Lung (tissue), 11 donors: ENCODE measurements at regions not wholly inside any gene's neighbourhood (a gene's known extent, or its start where the extent isn't known, plus 50 kb on each side); places are given as distances from the start of the nearest gene placed in this dataset.
A peak's percentile ranks its signal among the peaks of the same experiment; 100 is the strongest.

Experiments
- ATAC-seq: fragments of 200-7000 bp; cut with Tn5 transposase; one replicate; pipeline ENCODE4 v1.9.1; 2020; ENCODE audit warnings: moderate number of reproducible peaks; ENCODE audit not compliant: insufficient read depth, low FRiP score
- DNase-seq, 3 donors: peaks; one replicate each; pipeline ENCODE4 v3.0.0-alpha.2; 2013 to 2017
- H3K27ac ChIP-seq, 2 donors: one replicate each; pipeline ENCODE4 v1.5.1; 2013; ENCODE audit warnings: mild to moderate bottlenecking in 2 of 2, moderate library complexity in 2 of 2, control low read depth in 1 of 2, inconsistent platforms in 1 of 2, low read depth in 1 of 2, low read length in 1 of 2
- H3K27me3 ChIP-seq, 3 donors: one replicate each; pipeline ENCODE4 v1.5.1; 2013; ENCODE audit warnings: low read length in 2 of 3; ENCODE audit not compliant: control insufficient read depth in 3 of 3, insufficient read depth in 3 of 3
- H3K36me3 ChIP-seq, 4 donors: one replicate each; pipeline ENCODE4 v1.5.1; 2013; ENCODE audit warnings: low read length in 4 of 4, mild to moderate bottlenecking in 1 of 4, moderate library complexity in 1 of 4; ENCODE audit not compliant: control insufficient read depth in 4 of 4, insufficient read depth in 4 of 4
- H3K4me1 ChIP-seq, 5 donors: one replicate each; pipeline ENCODE4 v1.5.1; 2013; ENCODE audit warnings: low read length in 5 of 5, mild to moderate bottlenecking in 2 of 5, moderate library complexity in 1 of 5; ENCODE audit not compliant: control insufficient read depth in 5 of 5, insufficient read depth in 5 of 5
- H3K4me3 ChIP-seq: one replicate; pipeline ENCODE4 v1.5.1; 2013; ENCODE audit warnings: mild to moderate bottlenecking, control low read depth, moderate library complexity
- H3K9ac ChIP-seq, 2 donors: one replicate each; pipeline ENCODE4 v1.5.1; 2013; ENCODE audit warnings: low read length in 2 of 2, control low read depth in 1 of 2; ENCODE audit not compliant: insufficient read depth in 1 of 2
- H3K9me3 ChIP-seq, 4 donors: one replicate each; pipeline ENCODE4 v1.5.1; 2013; ENCODE audit warnings: low read length in 3 of 4, mild to moderate bottlenecking in 1 of 4, moderate library complexity in 1 of 4; ENCODE audit not compliant: control insufficient read depth in 4 of 4, insufficient read depth in 3 of 4
- CTCF ChIP-seq: IDR thresholded peaks from 2 replicates; pipeline ENCODE4 v1.5.1; 2012; ENCODE audit warnings: mild to moderate bottlenecking; ENCODE audit errors: control extremely low read depth, extremely low read depth
- WGBS, 2 donors: extraction: QIAGEN DNeasy Blood & Tissue Kit; methylation state at CpG; one replicate each; pipeline ENCODE4 v1.1.7; 2013; 5-methylcytosine and 5-hydroxymethylcytosine counted together
- donor health status: control.
- donor health status: control.
- donor health status: Bipolar disorder and iron deficiency.
- donor health status: healthy.
- donor health status: DM: yes; HTN: yes; CAD: no.

- H3K36me3 ChIP-seq: no peaks in the 10 kb centered on the region
- H3K9ac ChIP-seq: no peak overlapping the region
- H3K27ac ChIP-seq: no peak overlapping the region
- no peak for DNase-seq
- no peak for TF ChIP-seq CTCF
- WGBS, 2 donors: 81 to 88% methylated on average over 3 of the region's 3 CpGs
- H3K4me1 ChIP-seq: peaks cover 0 to 4% (median 0%) of the 10 kb centered on the region in 5 donors
- no peak overlapping the region for H3K4me3 ChIP-seq
- no peaks in the 10 kb centered on the region for H3K27me3 ChIP-seq
- no peaks in the 10 kb centered on the region for H3K9me3 ChIP-seq
- ATAC-seq: no peak
Measured at GRCh38 chr6:145036848-145037567, 698.3 kb downstream of the EPM2A start.

GRCh38 chr6:145042559-145042958 is 692.8 kb downstream of the EPM2A start:
- WGBS, 2 donors: 94 to 96% methylated on average over 5 of the region's 5 CpGs
- H3K4me3 ChIP-seq: no peak overlapping the region
- H3K9me3 ChIP-seq: no peaks in the 10 kb centered on the region
- TF ChIP-seq CTCF: no peak
- ATAC-seq: no peak
- H3K36me3 ChIP-seq: no peaks in the 10 kb centered on the region
- no peaks in the 10 kb centered on the region for H3K27me3 ChIP-seq
- H3K4me1 ChIP-seq: peaks cover 0 to 12% (median 0%) of the 10 kb centered on the region in 5 donors
- no peak overlapping the region for H3K27ac ChIP-seq
- no peak for DNase-seq
- H3K9ac ChIP-seq: no peak overlapping the region

- DNase-seq: no peak
- no peak for TF ChIP-seq CTCF
- no peak overlapping the region for H3K4me3 ChIP-seq
- H3K27me3 ChIP-seq: no peaks in the 10 kb centered on the region
- H3K9ac ChIP-seq: no peak overlapping the region
- H3K9me3 ChIP-seq: no peaks in the 10 kb centered on the region
- 78 to 91% methylated on average over 5 of the region's 5 CpGs for WGBS, 2 donors
- ATAC-seq: peak; percentile 41
- peaks cover 0 to 12% (median 0%) of the 10 kb centered on the region in 5 donors for H3K4me1 ChIP-seq
- no peaks in the 10 kb centered on the region for H3K36me3 ChIP-seq
- H3K27ac ChIP-seq: no peak overlapping the region
Measured at GRCh38 chr6:145043926-145044500, 691.3 kb downstream of the EPM2A start.
